Activated CD4-positive, alpha-beta T cell treated with anti-CD3 and anti-CD28 coated beads for 36 hours (primary cell): ENCODE measurements at regions not wholly inside any gene's neighbourhood (a gene's known extent, or its start where the extent isn't known, plus 50 kb on each side); places are given as distances from the start of the nearest gene placed in this dataset.
"Not testable (repeated sequence)": the region's sequence is repeated elsewhere in the genome, so short reads cannot be mapped to it uniquely, and the experiment has no call there.

ENCODE experiments used
- ATAC-seq: fragments of 200-7000 bp; cut with Tn5 transposase; one replicate; pipeline ENCODE4 v1.10.0; 2021; ENCODE audit warnings: mild to moderate bottlenecking, moderate library complexity
- CTCF ChIA-PET: fragments of 350-600 bp; sonication (Branson Sonifier 250); formaldehyde crosslinking; loops from one replicate; lab custom pipeline; 2021; ENCODE audit warnings: antibody characterized with exemption; lab: Charles Lee
- POLR2A ChIA-PET: fragments of 350-600 bp; sonication (Branson Sonifier 250); formaldehyde crosslinking; loops from one replicate; lab custom pipeline; 2021; ENCODE audit warnings: antibody characterized with exemption, inconsistent platforms; lab: Charles Lee
- DNase-seq: peaks from one replicate; pipeline ENCODE4 v3.0.0-alpha.2; 2020
- H3K27ac Mint-ChIP-seq: one replicate; pipeline ENCODE4 v1.8.0; 2021; ENCODE audit warnings: mixed read lengths
- H3K27me3 Mint-ChIP-seq: one replicate; pipeline ENCODE4 v1.8.0; 2021; ENCODE audit warnings: mixed read lengths
- H3K36me3 Mint-ChIP-seq: one replicate; pipeline ENCODE4 v1.8.0; 2021; ENCODE audit warnings: low read depth, mixed read lengths
- H3K4me1 Mint-ChIP-seq: one replicate; pipeline ENCODE4 v1.8.0; 2021; ENCODE audit warnings: mixed read lengths
- H3K4me3 Mint-ChIP-seq: one replicate; pipeline ENCODE4 v1.8.0; 2021; ENCODE audit warnings: mild to moderate bottlenecking, moderate library complexity, mixed read lengths
- H3K9me3 Mint-ChIP-seq: one replicate; pipeline ENCODE4 v1.8.0; 2021; ENCODE audit warnings: low read depth, mixed read lengths
- intact Hi-C, 2 experiments: fragments of 100-400 bp; cut with DNase I in 1 of 2; cut with micrococcal nuclease in 1 of 2; formaldehyde crosslinking; loops; one replicate each; pipeline versions ENCODE4 v1.14.2 to v1.15.1; 2022 to 2024; cut with DNase I, micrococcal nuclease

DNA sequence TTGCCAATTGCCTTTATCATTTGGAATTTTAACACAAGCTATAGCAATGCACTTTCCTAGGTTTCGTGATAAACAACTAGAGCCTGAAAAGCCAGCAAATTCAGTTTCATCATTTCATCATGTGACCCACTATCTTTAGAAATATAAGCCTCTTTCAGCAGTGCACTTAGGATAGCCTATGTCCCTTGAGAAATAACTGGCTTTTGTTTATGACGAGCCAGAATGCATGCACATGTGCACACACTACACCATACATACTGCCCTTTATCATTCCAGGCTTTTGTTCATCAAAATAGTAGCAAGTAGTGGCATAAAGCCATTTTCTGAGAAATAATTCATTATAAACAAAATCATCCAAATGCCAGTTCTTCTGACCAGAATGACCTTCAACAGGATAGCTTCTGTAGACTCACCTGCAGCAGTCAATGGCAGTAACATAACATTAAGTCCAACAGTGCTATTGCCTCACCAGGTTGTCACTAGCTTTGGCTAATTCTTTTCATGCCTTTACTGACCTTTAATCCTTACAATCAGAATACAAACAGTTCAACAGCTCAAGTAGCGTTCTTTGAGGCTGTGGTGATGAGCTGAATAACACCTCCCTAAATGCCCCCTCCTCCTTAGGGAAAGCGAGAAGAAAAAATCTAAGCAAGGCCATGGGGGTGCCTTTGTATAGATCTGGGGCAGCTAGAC is 132.3 kb upstream of the SMARCA2 start:
- no peaks in the 10 kb centered on the region for H3K4me1 Mint-ChIP-seq
- no peaks in the 10 kb centered on the region for H3K9me3 Mint-ChIP-seq
- ChIA-PET POLR2A (no interaction called here), CTCF (no interaction called here)
- peaks cover 26% of the 10 kb centered on the region for H3K27me3 Mint-ChIP-seq
- DNase-seq (no peak), ATAC-seq (no peak)
- intact Hi-C loops: no loop called here
- no peak overlapping the region for H3K4me3 Mint-ChIP-seq
- H3K27ac Mint-ChIP-seq: no peak overlapping the region
- H3K36me3 Mint-ChIP-seq: no peaks in the 10 kb centered on the region

GRCh38 chr9:1890201-1890600 is 124.9 kb upstream of the SMARCA2 start:
- no peak for ATAC-seq
- no peaks in the 10 kb centered on the region for H3K9me3 Mint-ChIP-seq
- POLR2A ChIA-PET: no interaction called here
- no peak overlapping the region for H3K4me3 Mint-ChIP-seq
- intact Hi-C loops: no loop called here
- H3K27ac Mint-ChIP-seq: no peak overlapping the region
- CTCF ChIA-PET: interaction anchor here (0.6 to 1.1 kb wide), 2 partner anchors 17 to 32 kb away, joined by 3 read pairs; no protein-coding TSS in a partner anchor
- peaks cover 1% of the 10 kb centered on the region for H3K4me1 Mint-ChIP-seq
- no peaks in the 10 kb centered on the region for H3K36me3 Mint-ChIP-seq
- H3K27me3 Mint-ChIP-seq: peaks cover 28% of the 10 kb centered on the region
- DNase-seq: no peak

DNA sequence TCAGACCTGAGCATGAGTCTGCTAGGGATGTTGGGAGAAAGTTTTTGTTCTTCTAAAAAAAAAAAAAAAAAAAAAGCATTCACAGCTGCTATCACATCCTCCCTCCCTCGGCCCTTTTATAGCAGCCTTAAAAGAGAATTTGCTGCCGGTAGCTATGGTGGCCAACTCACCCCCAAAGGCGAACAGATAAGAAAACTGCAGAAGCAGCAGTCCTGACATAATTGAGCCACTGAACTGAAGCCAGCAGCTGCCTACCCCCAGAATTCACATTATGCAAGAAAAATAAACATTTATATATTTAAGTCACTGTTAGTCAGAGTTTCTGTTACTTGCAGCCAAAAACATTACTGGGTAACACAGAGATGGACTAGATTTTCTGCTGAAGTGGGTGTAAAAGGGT is 124.3 kb upstream of the SMARCA2 start:
- ATAC-seq (no peak), DNase-seq (no peak)
- Mint-ChIP-seq H3K27ac (no peak overlapping the region), H3K27me3 (peaks cover 28% of the 10 kb centered on the region), H3K4me1 (peaks cover 1% of the 10 kb centered on the region), H3K9me3 (no peaks in the 10 kb centered on the region), H3K36me3 (no peaks in the 10 kb centered on the region), H3K4me3 (no peak overlapping the region)
- POLR2A ChIA-PET: no interaction called here
- intact Hi-C loops: no loop called here
- CTCF ChIA-PET: interaction anchor here (0.6 to 1.1 kb wide), 2 partner anchors 17 to 33 kb away, joined by 3 read pairs; no protein-coding TSS in a partner anchor

DNA sequence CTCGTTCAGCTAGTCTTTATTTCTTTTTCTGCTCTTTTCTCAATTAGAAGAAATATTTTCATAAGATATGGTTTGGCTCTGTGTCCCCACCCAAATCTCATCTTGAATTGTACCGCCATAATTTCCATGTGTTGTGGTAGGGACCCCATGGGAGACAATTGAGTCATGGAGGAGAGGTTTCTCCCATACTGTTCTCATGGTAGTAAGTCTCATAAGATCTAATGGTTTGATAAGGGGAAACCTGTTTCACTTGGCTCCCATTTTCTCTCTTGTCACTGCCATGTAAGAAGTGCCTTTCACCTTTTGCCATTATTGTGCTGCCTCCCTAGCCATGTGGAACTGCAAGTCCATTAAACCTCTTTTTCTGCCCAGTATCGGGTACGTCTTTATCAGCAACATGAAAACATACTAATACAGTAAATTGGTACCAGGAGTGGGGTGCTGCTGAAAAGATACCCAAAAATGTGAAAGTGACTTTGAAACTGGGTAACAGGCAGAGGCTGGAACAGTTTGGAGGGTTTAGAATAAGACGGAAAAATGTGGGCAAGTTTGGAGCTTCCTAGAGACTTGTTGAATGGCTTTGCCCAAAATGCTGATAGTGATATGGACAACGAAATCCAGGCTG is 112.0 kb upstream of the SMARCA2 start:
- H3K9me3 Mint-ChIP-seq: peaks cover 32% of the 10 kb centered on the region
- H3K36me3 Mint-ChIP-seq, H3K27ac Mint-ChIP-seq, intact Hi-C loops, H3K4me3 Mint-ChIP-seq, CTCF ChIA-PET, ATAC-seq, POLR2A ChIA-PET, H3K27me3 Mint-ChIP-seq, H3K4me1 Mint-ChIP-seq, DNase-seq: not testable (repeated sequence)

DNA sequence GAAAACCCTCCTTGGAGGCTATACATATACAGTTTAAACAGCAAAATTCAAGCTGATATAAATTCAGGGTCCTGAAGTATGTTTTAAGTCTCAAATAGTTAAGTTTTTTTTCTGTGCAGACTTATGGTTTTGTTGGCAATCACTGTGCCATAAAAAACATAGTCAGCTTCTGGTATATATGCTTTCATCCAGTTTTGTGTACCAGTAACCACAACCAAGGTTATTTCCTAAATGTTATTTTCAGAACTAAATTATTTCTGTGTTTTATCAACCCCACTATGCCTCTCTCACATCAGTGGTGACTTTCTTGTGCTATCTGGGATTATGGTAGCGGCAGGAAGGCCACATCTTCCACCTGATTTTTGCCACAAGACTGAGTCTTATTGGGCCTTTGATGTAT is 107.7 kb upstream of the SMARCA2 start:
- intact Hi-C loops: no loop called here
- Mint-ChIP-seq H3K4me3 (no peak overlapping the region), H3K9me3 (peaks cover 17% of the 10 kb centered on the region), H3K36me3 (peaks cover 3% of the 10 kb centered on the region), H3K27ac (no peak overlapping the region), H3K27me3 (peaks cover 2% of the 10 kb centered on the region), H3K4me1 (peaks cover 4% of the 10 kb centered on the region)
- POLR2A ChIA-PET: no interaction called here
- CTCF ChIA-PET: interaction anchor here (1.5 kb wide), 1 partner anchor 17 kb away, joined by 3 read pairs; no protein-coding TSS in a partner anchor
- ATAC-seq (no peak), DNase-seq (no peak)

DNA sequence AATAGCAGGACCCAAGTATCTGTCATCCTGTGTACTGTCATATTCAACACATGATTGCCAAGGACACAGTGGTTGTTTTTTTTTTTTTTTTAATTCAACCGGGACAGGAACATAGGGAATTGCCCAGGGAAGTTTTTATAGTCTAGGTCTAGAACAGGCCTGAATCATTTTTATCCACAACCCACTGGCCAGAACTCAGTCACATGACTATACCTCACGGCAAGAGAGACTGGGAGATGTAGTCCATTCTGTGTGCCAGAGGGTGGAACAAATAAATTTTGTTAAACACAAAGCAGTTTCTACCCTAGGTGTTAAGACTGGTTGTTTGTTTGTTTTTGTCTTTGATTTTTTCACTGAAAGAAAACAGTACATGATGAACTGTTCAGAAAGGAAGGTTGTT is 105.8 kb upstream of the SMARCA2 start:
- peaks cover 4% of the 10 kb centered on the region for H3K4me1 Mint-ChIP-seq
- H3K27me3 Mint-ChIP-seq: peaks cover 2% of the 10 kb centered on the region
- ATAC-seq (no peak), DNase-seq (no peak)
- H3K9me3 Mint-ChIP-seq: peaks cover 8% of the 10 kb centered on the region
- no peak overlapping the region for H3K4me3 Mint-ChIP-seq
- no peaks in the 10 kb centered on the region for H3K36me3 Mint-ChIP-seq
- CTCF ChIA-PET: no interaction called here
- POLR2A ChIA-PET: no interaction called here
- no peak overlapping the region for H3K27ac Mint-ChIP-seq
- intact Hi-C loops: no loop called here

DNA sequence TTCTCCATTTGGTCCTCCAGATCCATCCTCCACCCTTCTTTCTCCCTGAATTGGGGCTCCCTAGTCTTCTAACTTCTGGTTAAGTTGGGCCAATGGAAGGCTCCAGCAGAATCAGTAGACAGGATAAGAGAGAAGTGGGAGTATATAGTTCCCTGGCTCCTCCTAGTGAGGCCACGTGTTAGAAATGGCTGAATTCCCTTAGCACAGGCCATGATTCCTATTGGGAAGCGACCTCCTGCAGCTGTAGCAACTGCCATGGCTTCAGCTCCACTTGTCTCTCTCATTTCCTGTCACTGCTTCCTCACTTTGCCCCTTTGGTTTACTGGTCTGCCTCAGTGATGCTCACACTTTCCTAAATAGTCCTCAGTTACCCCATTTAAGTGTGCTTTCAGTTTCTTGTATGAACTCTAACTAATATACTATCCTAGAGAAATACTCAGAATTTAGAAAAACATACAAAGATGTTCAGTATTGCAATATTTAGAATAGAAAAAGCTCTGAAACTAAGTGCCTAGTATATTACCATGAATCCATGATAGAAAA is 104.8 kb upstream of the SMARCA2 start:
- no peak for DNase-seq
- H3K27ac Mint-ChIP-seq: no peak overlapping the region
- H3K36me3 Mint-ChIP-seq: no peaks in the 10 kb centered on the region
- H3K4me1 Mint-ChIP-seq: peaks cover 4% of the 10 kb centered on the region
- H3K4me3 Mint-ChIP-seq: no peak overlapping the region
- intact Hi-C loops: no loop called here
- ChIA-PET CTCF (no interaction called here), POLR2A (no interaction called here)
- no peaks in the 10 kb centered on the region for H3K27me3 Mint-ChIP-seq
- peaks cover 3% of the 10 kb centered on the region for H3K9me3 Mint-ChIP-seq
- ATAC-seq: no peak

GRCh38 chr9:1913631-1914330 is 101.4 kb upstream of the SMARCA2 start:
- Mint-ChIP-seq H3K4me1 (peaks cover 4% of the 10 kb centered on the region), H3K4me3 (no peak overlapping the region), H3K27ac (no peak overlapping the region), H3K27me3 (peaks cover 9% of the 10 kb centered on the region), H3K9me3 (peaks cover 2% of the 10 kb centered on the region), H3K36me3 (no peaks in the 10 kb centered on the region)
- no peak for DNase-seq
- POLR2A ChIA-PET: no interaction called here
- ATAC-seq: no peak
- CTCF ChIA-PET: no interaction called here
- intact Hi-C loops: no loop called here

DNA sequence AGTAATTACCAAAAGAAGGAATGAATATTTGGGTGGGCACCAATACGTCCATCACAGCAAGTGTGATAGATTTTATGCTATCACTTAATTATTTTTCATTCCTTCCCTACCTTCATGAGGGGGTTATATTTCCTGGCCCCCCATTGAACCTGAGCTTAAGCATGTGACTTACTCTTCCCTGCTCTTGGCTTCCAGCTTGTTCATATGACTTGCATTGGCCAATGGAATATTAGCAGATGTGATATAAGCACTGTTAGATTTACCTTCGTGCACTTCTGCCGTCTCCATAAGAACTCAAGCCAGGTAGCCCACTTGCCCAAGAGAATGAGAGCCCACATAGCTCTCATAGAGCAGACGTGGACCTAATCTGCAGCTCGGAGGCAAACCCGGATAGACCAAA is 99.1 kb upstream of the SMARCA2 start:
- H3K9me3 Mint-ChIP-seq: peaks cover 2% of the 10 kb centered on the region
- H3K36me3 Mint-ChIP-seq: no peaks in the 10 kb centered on the region
- DNase-seq: no peak
- peaks cover 10% of the 10 kb centered on the region for H3K27me3 Mint-ChIP-seq
- no peak overlapping the region for H3K27ac Mint-ChIP-seq
- ChIA-PET POLR2A (no interaction called here), CTCF (no interaction called here)
- H3K4me3 Mint-ChIP-seq: no peak overlapping the region
- intact Hi-C loops: no loop called here
- ATAC-seq: no peak
- H3K4me1 Mint-ChIP-seq: no peaks in the 10 kb centered on the region

GRCh38 chr9:1916655-1917054 is 98.5 kb upstream of the SMARCA2 start:
- peaks cover 10% of the 10 kb centered on the region for H3K27me3 Mint-ChIP-seq
- ChIA-PET POLR2A (no interaction called here), CTCF (no interaction called here)
- H3K27ac Mint-ChIP-seq: no peak overlapping the region
- ATAC-seq: no peak
- no peaks in the 10 kb centered on the region for H3K36me3 Mint-ChIP-seq
- no peak for DNase-seq
- intact Hi-C loops: no loop called here
- peaks cover under 1% of the 10 kb centered on the region for H3K9me3 Mint-ChIP-seq
- H3K4me1 Mint-ChIP-seq: no peaks in the 10 kb centered on the region
- H3K4me3 Mint-ChIP-seq: no peak overlapping the region

- Mint-ChIP-seq H3K27me3 (peaks cover 10% of the 10 kb centered on the region), H3K4me3 (no peak overlapping the region), H3K27ac (no peak overlapping the region), H3K4me1 (no peaks in the 10 kb centered on the region), H3K36me3 (no peaks in the 10 kb centered on the region), H3K9me3 (no peaks in the 10 kb centered on the region)
- DNase-seq (no peak), ATAC-seq (no peak)
- intact Hi-C loops: no loop called here
- POLR2A ChIA-PET: no interaction called here
- CTCF ChIA-PET: interaction anchor here (1.3 kb wide), 1 partner anchor 12 kb away, joined by 4 read pairs; no protein-coding TSS in a partner anchor
These were observed 97.7 kb upstream of the SMARCA2 start for GRCh38 chr9:1917396-1917935.
